ENCODE measurements at regions not wholly inside any gene's neighbourhood (a gene's known extent, or its start where the extent isn't known, plus 50 kb on each side); places are given as distances from the start of the nearest gene placed in this dataset.

DNA sequence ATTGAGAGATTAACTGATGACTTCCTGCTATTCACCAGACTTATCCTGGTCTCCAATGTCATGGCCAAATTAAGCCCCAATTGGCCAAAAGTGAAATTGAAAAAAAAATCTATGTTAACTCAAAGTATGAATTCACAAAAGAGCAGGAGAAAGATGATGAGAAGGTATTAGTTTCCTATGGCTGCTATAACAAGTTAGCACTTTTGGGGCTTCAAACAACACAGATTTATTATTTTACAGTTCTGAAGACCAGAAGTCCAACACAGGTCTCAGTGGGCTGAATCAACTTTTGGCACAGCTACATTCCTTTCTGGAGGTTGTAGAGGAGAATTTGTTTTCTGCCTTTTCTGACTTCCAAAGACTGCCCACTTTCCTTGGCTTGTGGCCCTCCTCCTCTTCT is 78.6 kb upstream of the TLE1 start:
- intact Hi-C loops (cut with micrococcal nuclease) (no loop called here), dilution Hi-C loops (cut with MboI; ENCODE audit: extremely low pct_ligation_motif_present, low sequenced_read_pairs) (no loop called here)
- BruUV-seq (replicated peaks) = no TSS peak
- Histone ChIP-seq H3K79me2 (ENCODE audit: control insufficient read depth, insufficient read depth, low read length) (no peaks in the 10 kb centered on the region), H3K27me3 (ENCODE audit: control insufficient read depth in 2 of 2, insufficient read depth in 2 of 2, low read length in 2 of 2) (no peaks in the 10 kb centered on the region), H3K36me3 (ENCODE audit: control insufficient read depth in 2 of 2, extremely low read depth in 1 of 2, insufficient read depth in 2 of 2, low read length in 2 of 2) (no peaks in the 10 kb centered on the region), H3K9me1 (replicated peaks; ENCODE audit: control insufficient read depth, extremely low read depth, insufficient read depth, low read length) (no peaks in the 10 kb centered on the region), H3K9me3 (replicated peaks; ENCODE audit: control insufficient read depth, insufficient read depth, low read length) (no peaks in the 10 kb centered on the region), H4K20me1 (replicated peaks; ENCODE audit: control insufficient read depth, extremely low read depth, insufficient read depth, low read length) (no peaks in the 10 kb centered on the region), H3K4me2 (ENCODE audit: insufficient read depth, low read length) (no peak overlapping the region), H2AFZ (ENCODE audit: low read depth, low read length) (no peak overlapping the region), H3K4me1 (ENCODE audit: control insufficient read depth, extremely low read depth, insufficient read depth, low read length) (peaks cover 8% of the 10 kb centered on the region), H3K27ac (ENCODE audit: insufficient read depth, low read depth, low read length) (no peak overlapping the region), H3K4me3 (replicated peaks in 1 of 3; ENCODE audit: insufficient read depth in 1 of 3, low read depth in 1 of 3, low read length in 3 of 3) (no peak overlapping the region), H3K9ac (replicated peaks; ENCODE audit: extremely low read depth, insufficient read depth, low read length) (no peak overlapping the region)
- ChIA-PET CTCF (no interaction called here), POLR2A (no interaction called here)
- no peak for DNase-seq (ENCODE audit: low read depth, low spot score)
- TF ChIP-seq FOS (IDR thresholded peaks at IDR 0.05; ENCODE audit: borderline replicate concordance, insufficient read depth, low read length) = no peak
- TF ChIP-seq POLR2A (IDR thresholded peaks at IDR 0.05; ENCODE audit: low read depth, low read length) = no peak
- TF ChIP-seq POLR2AphosphoS5 (IDR thresholded peaks at IDR 0.05; ENCODE audit: insufficient read depth, low read depth, low read length) = no peak
- TF ChIP-seq MYC (IDR thresholded peaks at IDR 0.05; ENCODE audit: low read depth, low read length) = no peak
- TF ChIP-seq JUN (IDR thresholded peaks at IDR 0.05; ENCODE audit: borderline replicate concordance, insufficient read depth, insufficient read length, low read depth) = no peak
- TF ChIP-seq, protein P1, sequence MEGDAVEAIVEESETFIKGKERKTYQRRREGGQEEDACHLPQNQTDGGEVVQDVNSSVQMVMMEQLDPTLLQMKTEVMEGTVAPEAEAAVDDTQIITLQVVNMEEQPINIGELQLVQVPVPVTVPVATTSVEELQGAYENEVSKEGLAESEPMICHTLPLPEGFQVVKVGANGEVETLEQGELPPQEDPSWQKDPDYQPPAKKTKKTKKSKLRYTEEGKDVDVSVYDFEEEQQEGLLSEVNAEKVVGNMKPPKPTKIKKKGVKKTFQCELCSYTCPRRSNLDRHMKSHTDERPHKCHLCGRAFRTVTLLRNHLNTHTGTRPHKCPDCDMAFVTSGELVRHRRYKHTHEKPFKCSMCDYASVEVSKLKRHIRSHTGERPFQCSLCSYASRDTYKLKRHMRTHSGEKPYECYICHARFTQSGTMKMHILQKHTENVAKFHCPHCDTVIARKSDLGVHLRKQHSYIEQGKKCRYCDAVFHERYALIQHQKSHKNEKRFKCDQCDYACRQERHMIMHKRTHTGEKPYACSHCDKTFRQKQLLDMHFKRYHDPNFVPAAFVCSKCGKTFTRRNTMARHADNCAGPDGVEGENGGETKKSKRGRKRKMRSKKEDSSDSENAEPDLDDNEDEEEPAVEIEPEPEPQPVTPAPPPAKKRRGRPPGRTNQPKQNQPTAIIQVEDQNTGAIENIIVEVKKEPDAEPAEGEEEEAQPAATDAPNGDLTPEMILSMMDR (IDR thresholded peaks at IDR 0.05; ENCODE audit: extremely low read depth in 1 of 2, insufficient read depth in 1 of 2, low read depth in 1 of 2, low read length in 2 of 2) = no peak
- TF ChIP-seq GATA2 (IDR thresholded peaks at IDR 0.05; ENCODE audit: insufficient read depth, insufficient read length, low read depth, low read length) = no peak
- no peak for TF ChIP-seq EZH2 (IDR thresholded peaks at IDR 0.05; ENCODE audit: borderline replicate concordance, low read depth, low read length, severe bottlenecking)
- TF ChIP-seq, protein P2, sequence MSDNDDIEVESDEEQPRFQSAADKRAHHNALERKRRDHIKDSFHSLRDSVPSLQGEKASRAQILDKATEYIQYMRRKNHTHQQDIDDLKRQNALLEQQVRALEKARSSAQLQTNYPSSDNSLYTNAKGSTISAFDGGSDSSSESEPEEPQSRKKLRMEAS (IDR thresholded peaks at IDR 0.05; ENCODE audit: insufficient read depth, insufficient read length) = no peak
- FAIRE-seq = no peak

All from endothelial cell of umbilical vein (primary cell).